Stomach smooth muscle (tissue), 2 donors: ENCODE measurements at regions not wholly inside any gene's neighbourhood (a gene's known extent, or its start where the extent isn't known, plus 50 kb on each side); places are given as distances from the start of the nearest gene placed in this dataset.

Experiments used
- H3K27ac ChIP-seq: one replicate; pipeline ENCODE4 v1.7.0; 2013; ENCODE audit warnings: mild to moderate bottlenecking, low read length, inconsistent platforms
- H3K27me3 ChIP-seq, 2 donors: one replicate each; pipeline ENCODE4 v1.7.0; 2013; ENCODE audit warnings: low read length in 2 of 2; ENCODE audit not compliant: insufficient read depth in 2 of 2, control insufficient read depth in 1 of 2
- H3K36me3 ChIP-seq, 2 donors: one replicate each; pipeline ENCODE4 v1.7.0; 2013; ENCODE audit warnings: low read length in 2 of 2; ENCODE audit not compliant: control insufficient read depth in 2 of 2, insufficient read depth in 2 of 2
- H3K4me1 ChIP-seq: one replicate; pipeline ENCODE4 v1.7.0; 2013; ENCODE audit warnings: low read length; ENCODE audit not compliant: control insufficient read depth, insufficient read depth
- H3K4me3 ChIP-seq, 2 donors: one replicate each; pipeline ENCODE4 v1.7.0; 2013; ENCODE audit warnings: low read length in 2 of 2
- H3K9ac ChIP-seq, 2 donors: one replicate each; pipeline ENCODE4 v1.7.0; 2013; ENCODE audit warnings: low read length in 2 of 2, mild to moderate bottlenecking in 1 of 2
- H3K9me3 ChIP-seq, 2 donors: one replicate each; pipeline ENCODE4 v1.7.0; 2013; ENCODE audit warnings: low read length in 2 of 2; ENCODE audit not compliant: control insufficient read depth in 2 of 2
- donor health status: healthy.
- donor health status: Pancreatic carcinoma.

- H3K4me1 ChIP-seq: no peaks in the 10 kb centered on the region
- H3K9me3 ChIP-seq: no peaks in the 10 kb centered on the region
- H3K36me3 ChIP-seq: no peaks in the 10 kb centered on the region
- no peak overlapping the region for H3K9ac ChIP-seq
- H3K27ac ChIP-seq: no peak overlapping the region
- H3K27me3 ChIP-seq: no peaks in the 10 kb centered on the region
- no peak overlapping the region for H3K4me3 ChIP-seq
These were observed 111.8 kb upstream of the DPH6 start for GRCh38 chr15:35657679-35658311.

DNA sequence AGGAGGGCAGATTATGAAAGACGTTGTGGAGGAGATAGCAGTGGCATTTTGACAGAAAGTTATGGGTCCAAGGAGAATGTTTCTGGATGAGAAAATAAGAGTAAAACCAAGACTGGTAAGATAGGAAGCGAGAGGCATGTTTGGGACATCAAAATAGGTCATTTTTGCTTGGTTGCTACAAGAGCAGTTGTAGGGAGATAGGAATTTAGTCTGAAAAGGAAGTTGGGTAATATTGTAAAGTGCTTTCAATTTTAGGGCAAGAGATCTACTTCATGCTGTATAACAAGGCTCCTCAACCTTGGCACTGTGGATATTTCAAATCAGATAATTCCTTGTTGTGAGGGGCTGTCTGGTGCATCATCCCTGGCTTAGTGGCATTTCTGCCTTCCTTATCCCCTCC lies 118.0 kb upstream of the DPH6 start:
- Histone ChIP-seq H3K36me3 (no peaks in the 10 kb centered on the region), H3K4me3 (no peak overlapping the region), H3K27ac (no peak overlapping the region), H3K9ac (no peak overlapping the region), H3K9me3 (no peaks in the 10 kb centered on the region), H3K27me3 (no peaks in the 10 kb centered on the region), H3K4me1 (peaks cover 2% of the 10 kb centered on the region)

DNA sequence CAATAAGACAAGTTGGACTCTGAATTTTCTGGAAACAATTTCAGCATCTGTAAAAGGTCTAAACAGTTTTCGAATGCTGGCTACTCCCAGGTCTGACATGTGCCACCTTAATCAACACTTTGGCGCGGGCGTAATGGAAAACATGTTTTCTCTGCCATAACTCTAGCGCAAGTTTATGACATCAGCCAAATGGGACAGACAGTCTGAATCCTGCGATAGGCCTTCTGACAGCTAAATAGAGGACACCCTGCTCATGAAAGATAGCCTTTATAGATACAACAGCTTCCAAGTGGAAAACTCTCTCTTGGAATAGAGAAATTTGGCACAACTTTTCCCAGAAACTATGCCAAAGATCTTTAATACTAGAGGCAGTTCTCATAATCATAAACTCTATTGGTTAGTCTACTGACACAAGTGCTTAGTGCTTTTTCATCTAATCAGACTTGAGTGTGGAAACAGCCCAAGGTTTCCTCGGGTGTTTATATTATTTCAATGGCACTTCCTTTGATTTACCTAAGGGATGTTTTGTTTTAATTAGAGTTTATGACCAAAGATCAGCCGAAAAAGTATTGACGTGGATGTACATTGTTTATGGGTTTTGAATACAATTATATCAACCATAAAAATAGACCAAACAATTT lies 120.1 kb upstream of the DPH6 start:
- no peaks in the 10 kb centered on the region for H3K36me3 ChIP-seq
- H3K27ac ChIP-seq: peak overlapping the region; percentile 38
- H3K4me3 ChIP-seq: no peak overlapping the region
- no peaks in the 10 kb centered on the region for H3K9me3 ChIP-seq
- H3K27me3 ChIP-seq: no peaks in the 10 kb centered on the region
- no peak overlapping the region for H3K9ac ChIP-seq
- peaks cover 2% of the 10 kb centered on the region for H3K4me1 ChIP-seq

DNA sequence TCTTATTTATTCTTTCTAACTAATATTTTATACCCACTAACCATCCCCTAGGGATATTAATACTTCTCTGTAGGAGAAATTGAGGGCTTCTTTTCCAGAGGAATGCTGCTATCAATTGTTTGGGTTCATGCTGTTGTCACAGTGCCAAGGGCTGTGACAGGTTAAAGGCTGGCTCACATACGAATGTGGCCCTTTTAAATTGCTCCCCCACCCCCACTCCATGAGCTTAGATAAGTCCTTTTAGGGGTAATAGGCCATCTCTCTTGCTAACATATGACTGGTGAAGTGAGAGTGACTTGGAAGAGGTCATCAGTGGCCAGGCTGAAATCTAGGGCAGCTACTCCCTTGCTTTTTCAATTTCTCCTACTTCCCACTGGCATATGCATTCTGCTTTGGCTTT lies 121.9 kb upstream of the DPH6 start:
- no peaks in the 10 kb centered on the region for H3K27me3 ChIP-seq
- no peak overlapping the region for H3K9ac ChIP-seq
- H3K4me1 ChIP-seq: peaks cover 7% of the 10 kb centered on the region
- H3K27ac ChIP-seq: no peak overlapping the region
- H3K36me3 ChIP-seq: no peaks in the 10 kb centered on the region
- no peaks in the 10 kb centered on the region for H3K9me3 ChIP-seq
- no peak overlapping the region for H3K4me3 ChIP-seq

DNA sequence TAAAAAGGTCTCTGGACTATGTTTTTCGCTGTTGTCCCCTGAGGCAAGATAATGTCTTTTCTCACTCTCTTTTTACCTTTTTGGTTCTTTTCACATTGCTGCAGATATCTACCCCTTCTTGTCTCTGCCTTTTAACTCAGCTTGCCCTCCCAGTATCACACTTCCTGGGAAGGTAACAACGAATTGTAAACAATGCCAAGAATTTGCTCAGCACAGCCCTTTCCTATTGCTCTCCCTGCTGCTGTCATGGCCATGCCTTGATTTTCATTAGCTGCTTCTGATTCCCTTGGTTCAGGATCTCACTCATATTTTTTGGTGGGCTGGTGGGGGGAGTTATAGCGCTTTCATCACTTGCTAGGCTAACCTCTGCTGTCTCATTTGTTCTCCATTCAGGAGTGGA lies 123.1 kb upstream of the DPH6 start:
- Histone ChIP-seq H3K36me3 (no peaks in the 10 kb centered on the region), H3K27ac (no peak overlapping the region), H3K9ac (no peak overlapping the region), H3K4me3 (no peak overlapping the region), H3K27me3 (no peaks in the 10 kb centered on the region), H3K4me1 (peaks cover 9% of the 10 kb centered on the region), H3K9me3 (no peaks in the 10 kb centered on the region)

- Histone ChIP-seq H3K4me3 (no peak overlapping the region), H3K4me1 (peaks cover 9% of the 10 kb centered on the region), H3K27me3 (no peaks in the 10 kb centered on the region), H3K9me3 (no peaks in the 10 kb centered on the region), H3K36me3 (no peaks in the 10 kb centered on the region), H3K9ac (no peak overlapping the region), H3K27ac (no peak overlapping the region)
These were observed 123.6 kb upstream of the DPH6 start for GRCh38 chr15:35669432-35670045.

DNA sequence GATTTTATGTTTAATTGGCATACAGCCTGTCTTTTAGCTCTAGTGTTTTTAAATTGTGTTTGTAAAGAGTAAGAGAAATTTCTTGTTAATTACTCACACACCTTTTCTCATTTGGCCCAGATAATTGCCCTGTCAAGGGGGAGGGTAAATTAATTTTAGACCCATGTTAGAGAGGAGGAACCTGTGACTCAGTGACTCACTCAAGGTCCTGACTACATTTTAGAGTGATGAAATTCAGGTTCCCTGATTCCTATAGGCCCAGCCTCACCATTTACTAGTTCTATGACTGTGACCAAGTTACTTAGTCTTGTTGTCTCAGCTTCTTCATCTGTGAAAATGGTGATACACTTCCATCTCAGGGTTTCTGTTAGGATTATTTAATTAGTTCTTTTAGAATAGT lies 125.2 kb upstream of the DPH6 start:
- H3K27ac ChIP-seq: no peak overlapping the region
- no peak overlapping the region for H3K4me3 ChIP-seq
- no peak overlapping the region for H3K9ac ChIP-seq
- no peaks in the 10 kb centered on the region for H3K9me3 ChIP-seq
- no peaks in the 10 kb centered on the region for H3K27me3 ChIP-seq
- H3K4me1 ChIP-seq: peaks cover 17% of the 10 kb centered on the region
- H3K36me3 ChIP-seq: no peaks in the 10 kb centered on the region

GRCh38 chr15:35671981-35672380 lies 126.0 kb upstream of the DPH6 start:
- no peak overlapping the region for H3K9ac ChIP-seq
- no peaks in the 10 kb centered on the region for H3K36me3 ChIP-seq
- peaks cover 17% of the 10 kb centered on the region for H3K4me1 ChIP-seq
- H3K27ac ChIP-seq: no peak overlapping the region
- H3K4me3 ChIP-seq: no peak overlapping the region
- no peaks in the 10 kb centered on the region for H3K9me3 ChIP-seq
- no peaks in the 10 kb centered on the region for H3K27me3 ChIP-seq

DNA sequence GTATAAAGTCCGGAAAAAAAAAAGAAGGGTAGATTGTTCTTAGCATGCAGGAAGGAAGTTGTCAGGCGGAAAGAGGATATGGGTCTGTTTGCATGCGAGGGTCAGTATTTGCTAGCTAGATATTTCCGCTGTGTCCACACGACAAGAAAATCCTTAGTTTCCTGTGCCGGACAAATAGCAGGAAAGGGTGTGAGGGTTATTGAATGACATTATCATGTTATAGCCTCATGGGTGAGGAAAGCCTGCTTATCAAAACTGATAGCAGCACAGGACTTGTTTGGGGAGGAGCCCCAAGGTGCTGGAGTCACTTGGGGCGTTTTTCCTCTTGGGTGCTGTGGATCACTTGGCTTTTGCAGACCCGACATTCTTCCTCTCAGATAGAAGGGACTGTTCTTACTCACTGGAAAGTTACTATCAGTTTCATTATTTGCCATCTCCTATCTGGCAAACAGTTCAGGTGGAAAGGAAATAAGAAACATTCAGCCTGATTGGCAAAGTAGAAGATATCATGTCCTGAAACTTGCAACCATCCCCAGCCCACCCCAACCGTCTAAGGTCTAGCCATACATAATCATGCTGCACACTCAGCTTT lies 127.2 kb upstream of the DPH6 start:
- H3K9me3 ChIP-seq: no peaks in the 10 kb centered on the region
- peaks cover 15% of the 10 kb centered on the region for H3K4me1 ChIP-seq
- no peak overlapping the region for H3K9ac ChIP-seq
- H3K36me3 ChIP-seq: no peaks in the 10 kb centered on the region
- H3K27me3 ChIP-seq: no peaks in the 10 kb centered on the region
- no peak overlapping the region for H3K27ac ChIP-seq
- H3K4me3 ChIP-seq: no peak overlapping the region

- H3K27ac ChIP-seq: no peak overlapping the region
- H3K9me3 ChIP-seq: no peaks in the 10 kb centered on the region
- H3K9ac ChIP-seq: no peak overlapping the region
- no peaks in the 10 kb centered on the region for H3K27me3 ChIP-seq
- H3K4me1 ChIP-seq: peaks cover 17% of the 10 kb centered on the region
- no peak overlapping the region for H3K4me3 ChIP-seq
- no peaks in the 10 kb centered on the region for H3K36me3 ChIP-seq
These were observed 129.2 kb upstream of the DPH6 start for GRCh38 chr15:35674873-35675781.
